ENCODE measurements at regions not wholly inside any gene's neighbourhood (a gene's known extent, or its start where the extent isn't known, plus 50 kb on each side); places are given as distances from the start of the nearest gene placed in this dataset.

DNA sequence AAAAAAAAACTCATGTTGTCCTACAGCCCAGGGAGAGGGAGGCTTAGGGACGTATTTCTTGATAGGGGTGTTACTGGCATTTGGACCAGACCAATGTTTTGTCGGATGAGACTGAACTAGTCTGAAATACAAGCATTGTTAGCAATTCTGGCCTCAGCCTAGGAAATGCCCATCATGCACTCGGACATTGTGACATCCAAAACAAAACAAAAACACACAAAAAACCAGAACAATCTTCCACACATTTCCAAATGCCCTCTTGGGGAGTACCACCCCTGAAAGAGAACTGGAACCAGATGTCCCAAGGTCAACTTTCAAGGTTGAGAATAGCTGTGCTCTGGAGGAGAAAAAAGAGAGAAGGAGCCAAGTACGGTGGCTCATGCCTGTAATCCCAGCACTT, 299.1 kb upstream of the JARID2 start:
- Histone ChIP-seq H3K9me3 (ENCODE audit: control insufficient read depth, insufficient read depth, low read length) (no peaks in the 10 kb centered on the region), H3K36me3 (ENCODE audit: control insufficient read depth, insufficient read depth, low read length) (no peaks in the 10 kb centered on the region), H3K27me3 (ENCODE audit: control insufficient read depth, insufficient read depth, low read length) (no peaks in the 10 kb centered on the region), H3K4me1 (ENCODE audit: control insufficient read depth, insufficient read depth, low read length) (no peaks in the 10 kb centered on the region), H3K27ac (ENCODE audit: low read length) (no peak overlapping the region), H3K4me3 (ENCODE audit: low read length) (no peak overlapping the region)
- no CpG with 5 or more reads among the region's 4 CpGs for WGBS (ENCODE audit: insufficient coverage, insufficient read length)
- no peak for DNase-seq (ENCODE audit: low read depth, low spot score)

DNA sequence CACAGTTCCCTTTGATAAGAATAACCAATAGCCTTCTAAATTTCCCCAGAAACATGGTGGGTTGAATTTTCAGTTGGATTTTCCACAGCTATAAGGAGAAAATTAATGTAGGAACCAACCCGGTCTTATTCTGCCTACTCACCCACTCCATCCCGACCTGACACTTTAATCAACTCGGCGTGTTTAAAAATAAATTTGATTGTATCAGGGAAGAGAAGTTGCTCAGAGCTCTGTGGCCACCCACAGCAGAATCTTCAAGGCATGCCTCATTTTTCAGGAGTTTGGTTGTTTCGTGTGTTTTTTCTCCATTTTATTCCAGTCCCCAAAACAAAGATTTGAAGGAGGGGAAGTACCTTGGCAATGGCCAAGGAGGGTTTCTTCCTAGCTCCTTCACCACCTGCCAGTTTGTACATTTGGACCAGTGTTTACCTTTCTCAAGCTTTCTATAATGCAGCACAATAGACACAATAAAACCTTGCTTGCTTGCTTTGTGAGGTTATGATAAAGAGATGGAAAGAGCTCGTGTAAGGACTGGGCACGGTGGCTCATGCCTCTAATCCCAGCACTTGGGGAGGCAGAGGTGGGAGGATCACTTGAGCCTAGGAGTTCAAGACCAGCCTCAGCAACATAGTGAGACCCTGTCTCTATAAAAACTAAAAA, 297.2 kb upstream of the JARID2 start:
- H3K36me3 ChIP-seq (ENCODE audit: control insufficient read depth, insufficient read depth, low read length) = no peaks in the 10 kb centered on the region
- no CpG with 5 or more reads among the region's 7 CpGs for WGBS (ENCODE audit: insufficient coverage, insufficient read length)
- H3K4me3 ChIP-seq (ENCODE audit: low read length) = no peak overlapping the region
- no peaks in the 10 kb centered on the region for H3K4me1 ChIP-seq (ENCODE audit: control insufficient read depth, insufficient read depth, low read length)
- no peaks in the 10 kb centered on the region for H3K27me3 ChIP-seq (ENCODE audit: control insufficient read depth, insufficient read depth, low read length)
- H3K9me3 ChIP-seq (ENCODE audit: control insufficient read depth, insufficient read depth, low read length) = no peaks in the 10 kb centered on the region
- DNase-seq (ENCODE audit: low read depth, low spot score) = no peak
- no peak overlapping the region for H3K27ac ChIP-seq (ENCODE audit: low read length)

DNA sequence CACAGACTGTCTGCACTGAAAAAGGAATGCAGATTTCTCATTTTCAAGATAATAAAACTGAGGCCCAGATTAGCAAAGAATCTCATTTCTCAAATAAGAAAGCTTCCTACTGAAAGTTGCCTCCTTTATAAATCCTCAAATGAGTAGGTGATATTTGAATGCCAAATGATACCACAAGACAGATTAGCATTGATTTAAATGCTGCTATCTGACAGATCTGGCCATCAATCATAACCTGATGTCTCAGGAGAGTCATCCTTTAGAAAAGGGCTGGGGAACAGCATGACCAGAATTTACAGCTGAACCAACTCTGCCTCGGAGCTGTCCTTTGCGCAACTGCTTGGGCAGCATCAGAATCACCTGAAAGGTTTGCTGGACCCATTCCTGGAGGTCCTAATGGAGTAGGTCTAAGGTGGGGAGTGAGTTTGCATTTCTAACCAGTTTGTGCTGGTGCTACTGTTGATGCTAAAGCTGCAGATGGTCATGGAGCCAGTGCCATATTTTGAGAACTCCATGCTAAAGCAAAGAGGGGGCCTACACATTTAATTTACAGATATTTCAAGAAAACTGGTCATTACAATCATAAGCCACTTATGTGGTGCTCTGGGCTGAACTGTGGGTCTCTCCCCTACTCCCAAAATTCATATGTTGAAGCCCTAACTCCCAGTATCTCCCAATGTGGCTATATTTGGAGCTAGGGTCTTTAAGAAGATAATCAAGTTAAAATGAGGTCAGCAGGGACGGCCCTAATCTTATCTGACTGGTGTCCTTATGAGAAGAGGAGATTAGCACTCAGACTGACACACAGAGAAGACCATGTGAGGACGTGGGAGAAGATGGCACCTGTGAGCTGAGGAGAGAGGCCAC, 295.5 kb upstream of the JARID2 start:
- H3K27ac ChIP-seq (ENCODE audit: low read length) = no peak overlapping the region
- DNase-seq (ENCODE audit: low read depth, low spot score) = no peak
- WGBS (ENCODE audit: insufficient coverage, insufficient read length) = no CpG with 5 or more reads among the region's 4 CpGs
- H3K9me3 ChIP-seq (ENCODE audit: control insufficient read depth, insufficient read depth, low read length) = no peaks in the 10 kb centered on the region
- H3K27me3 ChIP-seq (ENCODE audit: control insufficient read depth, insufficient read depth, low read length) = no peaks in the 10 kb centered on the region
- H3K4me1 ChIP-seq (ENCODE audit: control insufficient read depth, insufficient read depth, low read length) = 0 out of 2 replicates have a peak, but pooled peaks cover 1% of the 10 kb centered on the region
- H3K4me3 ChIP-seq (ENCODE audit: low read length) = no peak overlapping the region
- H3K36me3 ChIP-seq (ENCODE audit: control insufficient read depth, insufficient read depth, low read length) = no peaks in the 10 kb centered on the region

DNA sequence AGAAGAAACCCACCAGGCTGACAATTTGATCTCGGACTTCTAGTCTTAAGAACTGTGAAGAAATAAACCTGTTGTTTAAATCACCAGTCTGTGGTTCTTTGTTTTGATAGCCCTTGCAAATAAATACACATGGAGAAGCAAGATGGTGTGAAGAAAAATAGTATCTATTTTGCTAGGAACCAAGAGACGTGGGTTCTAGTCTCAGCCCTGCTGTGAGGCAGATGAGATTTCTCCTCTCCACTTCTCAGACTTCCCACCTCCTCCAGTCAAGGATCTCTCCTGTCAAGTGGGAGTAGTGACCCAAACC, 294.9 kb upstream of the JARID2 start:
- no peak for DNase-seq (ENCODE audit: low read depth, low spot score)
- no CpG with 5 or more reads among the region's 2 CpGs for WGBS (ENCODE audit: insufficient coverage, insufficient read length)
- Histone ChIP-seq H3K4me3 (ENCODE audit: low read length) (no peak overlapping the region), H3K27me3 (ENCODE audit: control insufficient read depth, insufficient read depth, low read length) (no peaks in the 10 kb centered on the region), H3K27ac (ENCODE audit: low read length) (no peak overlapping the region), H3K36me3 (ENCODE audit: control insufficient read depth, insufficient read depth, low read length) (no peaks in the 10 kb centered on the region), H3K9me3 (ENCODE audit: control insufficient read depth, insufficient read depth, low read length) (no peaks in the 10 kb centered on the region), H3K4me1 (ENCODE audit: control insufficient read depth, insufficient read depth, low read length) (0 out of 2 replicates have a peak, but pooled peaks cover 1% of the 10 kb centered on the region)

DNA sequence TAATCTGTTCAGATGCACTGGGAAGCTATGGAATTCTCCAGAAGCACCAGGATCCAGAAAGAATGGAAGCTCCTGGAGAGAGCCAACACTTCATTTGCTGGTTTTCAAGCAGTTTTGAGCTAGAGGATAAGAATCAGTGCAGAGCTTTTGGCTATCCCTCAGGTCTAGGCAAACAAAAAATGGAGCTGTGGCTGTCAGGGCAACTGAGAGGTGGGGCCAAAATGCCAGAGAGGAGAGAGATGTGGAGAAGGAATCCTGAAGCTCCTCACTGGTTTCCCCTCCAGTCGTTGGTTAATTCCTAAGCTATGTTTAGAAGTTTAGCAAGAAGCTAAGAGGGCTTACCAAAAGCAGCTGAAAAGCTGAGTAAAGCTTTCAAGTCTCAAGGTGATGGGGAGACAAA, 294.2 kb upstream of the JARID2 start:
- Histone ChIP-seq H3K27ac (ENCODE audit: low read length) (no peak overlapping the region), H3K4me1 (ENCODE audit: control insufficient read depth, insufficient read depth, low read length) (0 out of 2 replicates have a peak, but pooled peaks cover 1% of the 10 kb centered on the region), H3K9me3 (ENCODE audit: control insufficient read depth, insufficient read depth, low read length) (no peaks in the 10 kb centered on the region), H3K4me3 (ENCODE audit: low read length) (no peak overlapping the region), H3K36me3 (ENCODE audit: control insufficient read depth, insufficient read depth, low read length) (no peaks in the 10 kb centered on the region), H3K27me3 (ENCODE audit: control insufficient read depth, insufficient read depth, low read length) (no peaks in the 10 kb centered on the region)
- WGBS (ENCODE audit: insufficient coverage, insufficient read length) = no CpG with 5 or more reads among the region's 1 CpG
- no peak for DNase-seq (ENCODE audit: low read depth, low spot score)

DNA sequence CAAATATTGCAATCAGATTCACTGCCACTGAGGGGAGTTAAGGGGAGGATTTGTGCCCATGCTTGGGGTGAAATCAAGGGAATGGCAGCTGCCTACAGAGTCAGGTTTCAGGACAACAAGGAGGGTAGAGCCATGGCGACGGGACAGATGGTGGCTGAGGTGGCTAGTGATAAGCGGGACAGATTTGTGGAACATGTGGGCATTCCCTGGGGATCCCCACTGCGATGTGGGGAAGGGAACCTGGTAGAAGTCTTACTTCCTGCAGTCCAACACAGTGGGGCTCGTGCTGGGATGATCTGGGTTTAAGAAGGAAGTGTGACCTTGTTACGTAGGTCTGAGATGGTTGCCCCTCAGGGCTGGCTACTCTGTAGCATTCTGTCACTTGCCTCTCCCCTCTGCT, 292.0 kb upstream of the JARID2 start:
- no peak overlapping the region for H3K4me3 ChIP-seq (ENCODE audit: low read length)
- DNase-seq (ENCODE audit: low read depth, low spot score) = no peak
- no peaks in the 10 kb centered on the region for H3K27me3 ChIP-seq (ENCODE audit: control insufficient read depth, insufficient read depth, low read length)
- no peaks in the 10 kb centered on the region for H3K36me3 ChIP-seq (ENCODE audit: control insufficient read depth, insufficient read depth, low read length)
- 0 out of 2 replicates have a peak, but pooled peaks cover 1% of the 10 kb centered on the region for H3K4me1 ChIP-seq (ENCODE audit: control insufficient read depth, insufficient read depth, low read length)
- WGBS (ENCODE audit: insufficient coverage, insufficient read length) = no CpG with 5 or more reads among the region's 6 CpGs
- H3K27ac ChIP-seq (ENCODE audit: low read length) = no peak overlapping the region
- no peaks in the 10 kb centered on the region for H3K9me3 ChIP-seq (ENCODE audit: control insufficient read depth, insufficient read depth, low read length)

DNA sequence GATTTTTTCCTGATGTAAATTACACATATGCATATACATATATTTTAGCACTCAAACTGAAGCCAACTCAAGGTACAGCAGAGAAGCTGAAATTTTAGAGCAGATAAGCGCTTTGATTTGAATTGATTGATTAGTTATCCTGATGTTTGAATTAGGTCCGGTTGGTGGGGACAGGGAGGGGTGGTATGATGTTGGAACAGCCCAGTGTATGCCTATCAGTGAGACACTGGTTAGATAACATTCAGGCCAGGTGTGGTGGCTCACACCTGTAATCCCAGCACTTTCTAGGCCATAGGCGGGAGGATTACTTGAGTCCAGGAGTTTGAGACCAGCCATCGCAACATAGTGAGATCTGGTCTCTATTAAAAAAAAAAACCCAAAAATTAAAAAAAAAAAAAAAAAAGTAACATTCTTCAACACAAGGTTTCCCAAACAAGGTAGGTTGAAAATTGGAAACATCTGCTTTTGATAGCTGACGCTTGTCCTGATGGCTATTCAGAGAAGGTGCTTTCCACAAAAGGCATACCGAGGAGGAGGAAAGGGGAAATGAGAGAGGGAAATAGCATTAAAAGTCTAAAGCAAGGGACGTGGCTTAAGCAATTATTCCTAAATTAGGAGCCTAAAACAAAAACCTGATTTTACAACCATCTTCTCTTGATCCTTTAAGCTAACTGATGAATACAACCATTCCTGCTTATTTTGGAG, 288.4 kb upstream of the JARID2 start:
- H3K9me3 ChIP-seq (ENCODE audit: control insufficient read depth, insufficient read depth, low read length) = no peaks in the 10 kb centered on the region
- H3K4me3 ChIP-seq (ENCODE audit: low read length) = no peak overlapping the region
- H3K4me1 ChIP-seq (ENCODE audit: control insufficient read depth, insufficient read depth, low read length) = 0 out of 2 replicates have a peak, but pooled peaks cover 1% of the 10 kb centered on the region
- H3K27me3 ChIP-seq (ENCODE audit: control insufficient read depth, insufficient read depth, low read length) = no peaks in the 10 kb centered on the region
- no CpG with 5 or more reads among the region's 7 CpGs for WGBS (ENCODE audit: insufficient coverage, insufficient read length)
- H3K36me3 ChIP-seq (ENCODE audit: control insufficient read depth, insufficient read depth, low read length) = no peaks in the 10 kb centered on the region
- no peak for DNase-seq (ENCODE audit: low read depth, low spot score)
- H3K27ac ChIP-seq (ENCODE audit: low read length) = no peak overlapping the region

DNA sequence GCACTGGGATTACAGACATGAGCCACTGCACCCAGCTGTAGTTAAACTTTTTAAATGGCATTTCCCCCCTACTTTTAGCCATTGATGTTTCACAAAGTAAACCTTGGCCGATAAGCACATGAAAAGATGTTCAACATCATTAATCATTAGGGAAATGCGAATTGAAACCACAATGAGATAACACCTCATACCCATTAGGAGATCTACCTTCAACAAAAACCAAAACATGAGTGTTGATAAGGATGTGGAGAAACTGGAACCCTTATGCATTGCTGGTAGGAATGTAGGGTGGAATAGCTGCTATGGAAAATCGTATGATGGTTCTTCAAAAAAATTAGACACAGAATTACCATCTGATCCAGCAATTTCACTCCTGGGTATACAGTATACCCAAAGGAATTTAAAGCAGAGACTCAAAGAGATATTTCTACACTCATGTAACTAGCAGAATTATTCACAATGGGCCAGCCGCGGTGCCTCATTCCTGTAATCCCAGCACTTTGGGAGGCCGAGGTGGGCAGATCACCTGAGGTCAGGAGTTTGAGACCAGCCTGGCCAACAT, 286.5 kb upstream of the JARID2 start:
- H3K4me1 ChIP-seq (ENCODE audit: control insufficient read depth, insufficient read depth, low read length) = no peaks in the 10 kb centered on the region
- WGBS (ENCODE audit: insufficient coverage, insufficient read length) = no CpG with 5 or more reads among the region's 6 CpGs
- H3K27me3 ChIP-seq (ENCODE audit: control insufficient read depth, insufficient read depth, low read length) = no peaks in the 10 kb centered on the region
- no peak for DNase-seq (ENCODE audit: low read depth, low spot score)
- H3K9me3 ChIP-seq (ENCODE audit: control insufficient read depth, insufficient read depth, low read length) = no peaks in the 10 kb centered on the region
- H3K36me3 ChIP-seq (ENCODE audit: control insufficient read depth, insufficient read depth, low read length) = no peaks in the 10 kb centered on the region
- no peak overlapping the region for H3K27ac ChIP-seq (ENCODE audit: low read length)
- no peak overlapping the region for H3K4me3 ChIP-seq (ENCODE audit: low read length)

DNA sequence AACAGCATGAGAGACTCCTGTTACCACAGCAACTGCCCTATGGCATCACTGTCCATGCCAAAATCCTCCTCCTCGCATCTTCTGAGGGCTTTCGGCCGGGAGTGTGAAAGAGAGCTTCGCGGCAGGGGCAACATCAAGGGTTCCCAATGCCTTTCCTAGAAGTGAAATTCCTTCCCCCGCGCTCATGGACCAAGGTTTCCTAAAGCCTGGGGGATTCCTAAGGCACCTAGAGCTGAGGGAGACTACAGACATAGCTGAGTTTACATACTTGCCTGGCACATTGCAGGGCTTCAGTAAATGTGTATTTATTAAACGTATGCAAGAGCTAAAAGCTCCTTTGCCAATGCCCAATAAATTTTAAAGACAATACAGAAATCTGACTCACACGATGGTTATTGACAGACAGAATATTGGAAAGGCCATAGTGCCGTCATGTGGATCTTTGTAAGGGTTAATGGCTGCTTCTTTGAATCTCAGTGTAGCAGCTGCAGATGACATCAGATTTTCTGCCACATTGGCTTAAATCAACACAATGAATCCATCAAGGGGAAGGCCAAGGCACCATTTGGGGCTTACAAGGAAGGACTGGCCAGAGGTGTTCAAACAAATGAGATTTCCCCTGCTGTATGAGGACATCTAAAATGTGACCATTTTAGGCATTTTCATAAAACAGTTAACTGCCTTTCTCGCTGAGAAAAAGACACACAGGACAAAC, 281.2 kb upstream of the JARID2 start:
- Histone ChIP-seq H3K27ac (ENCODE audit: low read length) (no peak overlapping the region), H3K4me3 (ENCODE audit: low read length) (no peak overlapping the region), H3K4me1 (ENCODE audit: control insufficient read depth, insufficient read depth, low read length) (peaks cover 3% of the 10 kb centered on the region; the same call in 1 of the 2 replicates), H3K36me3 (ENCODE audit: control insufficient read depth, insufficient read depth, low read length) (no peaks in the 10 kb centered on the region), H3K9me3 (ENCODE audit: control insufficient read depth, insufficient read depth, low read length) (no peaks in the 10 kb centered on the region), H3K27me3 (ENCODE audit: control insufficient read depth, insufficient read depth, low read length) (no peaks in the 10 kb centered on the region)
- no CpG with 5 or more reads among the region's 11 CpGs for WGBS (ENCODE audit: insufficient coverage, insufficient read length)
- no peak for DNase-seq (ENCODE audit: low read depth, low spot score)
